ENCODE measurements at regions not wholly inside any gene's neighbourhood (a gene's known extent, or its start where the extent isn't known, plus 50 kb on each side); places are given as distances from the start of the nearest gene placed in this dataset.

- TF ChIP-seq CTCF (IDR thresholded peaks at IDR 0.05; ENCODE audit: low read depth, low read length, missing input control) (no peak), HNF4G (IDR thresholded peaks at IDR 0.05) (no peak), GABPA (IDR thresholded peaks at IDR 0.05 in 1 of 2, conservative IDR thresholded peaks at IDR 0.05 in 1 of 2) (no peak), RXRA (IDR thresholded peaks at IDR 0.05) (no peak), MAX (IDR thresholded peaks at IDR 0.05) (no peak), RAD21 (IDR thresholded peaks at IDR 0.05) (no peak)
These were observed 364.8 kb downstream of the PCDH10 start for GRCh38 chr4:133513901-133514300.
